ENCODE measurements at regions not wholly inside any gene's neighbourhood (a gene's known extent, or its start where the extent isn't known, plus 50 kb on each side); places are given as distances from the start of the nearest gene placed in this dataset.

DNA sequence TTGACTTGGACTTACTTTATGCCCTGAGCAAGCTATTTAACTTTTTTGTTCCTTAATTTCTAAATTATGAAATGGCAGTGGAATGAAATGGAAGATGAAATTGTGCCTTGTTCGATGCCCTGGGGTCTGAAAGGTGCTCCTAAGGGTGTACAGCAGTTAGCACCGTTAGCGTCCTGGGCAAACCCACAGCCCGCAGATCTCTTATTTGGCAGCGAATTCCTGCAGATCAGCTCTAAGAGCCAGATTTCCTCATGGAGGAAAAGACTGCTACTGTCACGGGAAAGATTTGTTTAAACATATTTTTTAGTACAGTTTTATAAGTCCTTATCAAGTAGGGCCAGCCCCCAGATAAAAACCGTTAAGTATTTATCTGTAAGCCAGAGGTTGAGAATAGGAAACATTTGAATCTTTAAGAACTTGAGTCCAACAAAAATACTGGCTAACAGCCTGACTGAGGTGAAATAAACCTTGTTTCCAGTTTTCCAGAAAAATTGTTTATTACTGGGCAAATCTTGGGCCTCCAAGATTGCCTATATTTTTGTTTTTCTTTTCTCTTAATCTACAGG lies 216.5 kb upstream of the DMRT1 start:
- TF ChIP-seq SREBF2 (IDR thresholded peaks at IDR 0.05; ENCODE audit: low read length) = no peak
- no peak for TF ChIP-seq STAT1 (conservative IDR thresholded peaks at IDR 0.05)
- TF ChIP-seq, protein P1, sequence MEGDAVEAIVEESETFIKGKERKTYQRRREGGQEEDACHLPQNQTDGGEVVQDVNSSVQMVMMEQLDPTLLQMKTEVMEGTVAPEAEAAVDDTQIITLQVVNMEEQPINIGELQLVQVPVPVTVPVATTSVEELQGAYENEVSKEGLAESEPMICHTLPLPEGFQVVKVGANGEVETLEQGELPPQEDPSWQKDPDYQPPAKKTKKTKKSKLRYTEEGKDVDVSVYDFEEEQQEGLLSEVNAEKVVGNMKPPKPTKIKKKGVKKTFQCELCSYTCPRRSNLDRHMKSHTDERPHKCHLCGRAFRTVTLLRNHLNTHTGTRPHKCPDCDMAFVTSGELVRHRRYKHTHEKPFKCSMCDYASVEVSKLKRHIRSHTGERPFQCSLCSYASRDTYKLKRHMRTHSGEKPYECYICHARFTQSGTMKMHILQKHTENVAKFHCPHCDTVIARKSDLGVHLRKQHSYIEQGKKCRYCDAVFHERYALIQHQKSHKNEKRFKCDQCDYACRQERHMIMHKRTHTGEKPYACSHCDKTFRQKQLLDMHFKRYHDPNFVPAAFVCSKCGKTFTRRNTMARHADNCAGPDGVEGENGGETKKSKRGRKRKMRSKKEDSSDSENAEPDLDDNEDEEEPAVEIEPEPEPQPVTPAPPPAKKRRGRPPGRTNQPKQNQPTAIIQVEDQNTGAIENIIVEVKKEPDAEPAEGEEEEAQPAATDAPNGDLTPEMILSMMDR (IDR thresholded peaks at IDR 0.05 in 2 of 3, conservative IDR thresholded peaks at IDR 0.05 in 1 of 3; ENCODE audit: control insufficient read depth in 2 of 3, extremely low read depth in 1 of 3, insufficient read depth in 1 of 3, low read depth in 3 of 3, low read length in 3 of 3) = no peak
- TF ChIP-seq SMAD1 (IDR thresholded peaks at IDR 0.05; ENCODE audit: low read depth, partially characterized antibody) = no peak
- no peak for TF ChIP-seq NFIC (IDR thresholded peaks at IDR 0.05; ENCODE audit: low read depth, low read length)

All from GM12878 (cell line).